Endothelial cell of umbilical vein (primary cell): ENCODE measurements at regions not wholly inside any gene's neighbourhood (a gene's known extent, or its start where the extent isn't known, plus 50 kb on each side); places are given as distances from the start of the nearest gene placed in this dataset.

Experiments used
- BruUV-seq: library from RNA; stranded (reverse); fragments of 400-500 nt; replicated peaks from 2 replicates; lab custom pipeline; 2021; lab: Mats Ljungman, UMichigan
- CTCF ChIA-PET: fragments of 300-600, 350-600 bp; sonication (Branson Sonifier 250); formaldehyde crosslinking; loops from one replicate; lab custom pipeline; 2021; ENCODE audit warnings: antibody characterized with exemption, inconsistent platforms; lab: Charles Lee
- POLR2A ChIA-PET: fragments of 300-600, 350-600 bp; sonication (Branson Sonifier 250); formaldehyde crosslinking; loops from one replicate; lab custom pipeline; 2021; ENCODE audit warnings: antibody characterized with exemption, inconsistent platforms; lab: Charles Lee
- DNase-seq: peaks from one replicate; pipeline ENCODE4 v3.0.0-alpha.2; 2011; ENCODE audit warnings: low read depth, low spot score
- FAIRE-seq: peaks from 2 replicates; lab custom pipeline; 2011; peaks lifted over from hg19 to GRCh38; lab: Jason Lieb, UNC
- H2AFZ ChIP-seq: 2 replicates; pipeline ENCODE4 v1.6.0; 2012; ENCODE audit warnings: low read depth, low read length, control low read depth, inconsistent platforms
- H3K27ac ChIP-seq: 2 replicates; pipeline ENCODE4 v1.5.1; 2011; ENCODE audit warnings: low read depth, mild to moderate bottlenecking, control low read depth, low read length, moderate library complexity; ENCODE audit not compliant: insufficient read depth
- H3K27me3 ChIP-seq, 2 experiments: 2 replicates each; pipeline versions ENCODE4 v1.6.0 to v1.6.1; 2011; ENCODE audit warnings: low read length in 2 of 2, mixed read lengths in 1 of 2; ENCODE audit not compliant: control insufficient read depth in 2 of 2, insufficient read depth in 2 of 2
- H3K36me3 ChIP-seq, 2 experiments: 2 replicates in 1 of 2; 3 replicates in 1 of 2; pipeline ENCODE4 v1.5.1; 2011; ENCODE audit warnings: low read length in 2 of 2, mild to moderate bottlenecking in 1 of 2, moderate library complexity in 1 of 2; ENCODE audit not compliant: control insufficient read depth in 2 of 2, insufficient read depth in 2 of 2; ENCODE audit errors: extremely low read depth in 1 of 2
- H3K4me1 ChIP-seq: 3 replicates; pipeline ENCODE4 v1.5.1; 2011; ENCODE audit warnings: mild to moderate bottlenecking, low read length; ENCODE audit not compliant: control insufficient read depth, insufficient read depth; ENCODE audit errors: extremely low read depth
- H3K4me2 ChIP-seq: 2 replicates; pipeline ENCODE4 v1.6.1; 2011; ENCODE audit warnings: low read length, control low read depth, mixed read lengths; ENCODE audit not compliant: insufficient read depth
- H3K4me3 ChIP-seq, 3 experiments: fragments of 200-600 bp in 1 of 3; sonication (generic), shearing (Covaris generic) in 1 of 3; replicated peaks in 1 of 3; 2 replicates each; pipeline ENCODE4 v1.5.1; 2011 to 2016; ENCODE audit warnings: control low read depth in 3 of 3, low read length in 3 of 3, mild to moderate bottlenecking in 2 of 3, inconsistent platforms in 1 of 3, low read depth in 1 of 3, moderate library complexity in 1 of 3; ENCODE audit not compliant: insufficient read depth in 1 of 3
- H3K79me2 ChIP-seq: 2 replicates; pipeline ENCODE4 v1.6.0; 2012; ENCODE audit warnings: low read length, inconsistent platforms; ENCODE audit not compliant: control insufficient read depth, insufficient read depth
- H3K9ac ChIP-seq: replicated peaks from 2 replicates; pipeline ENCODE3; 2011; ENCODE audit warnings: low read length, control low read depth; ENCODE audit not compliant: insufficient read depth; ENCODE audit errors: extremely low read depth
- H3K9me1 ChIP-seq: replicated peaks from 3 replicates; pipeline ENCODE4 v1.6.0; 2011; ENCODE audit warnings: mild to moderate bottlenecking, low read length; ENCODE audit not compliant: control insufficient read depth, insufficient read depth; ENCODE audit errors: extremely low read depth
- H3K9me3 ChIP-seq: replicated peaks from 2 replicates; pipeline ENCODE4 v1.5.1; 2012; ENCODE audit warnings: low read length, inconsistent platforms; ENCODE audit not compliant: control insufficient read depth, insufficient read depth
- H4K20me1 ChIP-seq: replicated peaks from 2 replicates; pipeline ENCODE3; 2011; ENCODE audit warnings: mild to moderate bottlenecking, low read length; ENCODE audit not compliant: control insufficient read depth, insufficient read depth; ENCODE audit errors: extremely low read depth
- CTCF ChIP-seq, 2 donors: IDR thresholded peaks; 1 replicate in 1 of 2; 2 replicates in 1 of 2; pipeline ENCODE4 v1.5.1; 2011; ENCODE audit warnings: low read length in 2 of 2, mild to moderate bottlenecking in 2 of 2, moderate library complexity in 2 of 2, control low read depth in 1 of 2, inconsistent platforms in 1 of 2, low read depth in 1 of 2; ENCODE audit not compliant: insufficient read depth in 1 of 2; ENCODE audit errors: extremely low read depth in 1 of 2
- EZH2 ChIP-seq: IDR thresholded peaks from 2 replicates; pipeline ENCODE4 v1.6.1; 2012; ENCODE audit warnings: borderline replicate concordance, low read depth, mild to moderate bottlenecking, moderate library complexity, low read length, inconsistent platforms; ENCODE audit not compliant: severe bottlenecking
- FOS ChIP-seq: IDR thresholded peaks from 2 replicates; pipeline ENCODE4 v1.6.1; 2011; ENCODE audit warnings: mild to moderate bottlenecking, low read length, moderate library complexity, borderline replicate concordance; ENCODE audit not compliant: insufficient read depth
- GATA2 ChIP-seq: IDR thresholded peaks from 2 replicates; pipeline ENCODE4 v1.7.0; 2011; ENCODE audit warnings: low read depth, mild to moderate bottlenecking, moderate library complexity, mixed read lengths, low read length; ENCODE audit not compliant: insufficient read length, insufficient read depth
- JUN ChIP-seq: IDR thresholded peaks from 2 replicates; pipeline ENCODE4 v1.6.1; 2011; ENCODE audit warnings: borderline replicate concordance, low read depth; ENCODE audit not compliant: insufficient read length, insufficient read depth
- MAX ChIP-seq: IDR thresholded peaks from 2 replicates; pipeline ENCODE4 v1.6.1; 2011; ENCODE audit not compliant: insufficient read depth, insufficient read length
- MYC ChIP-seq: IDR thresholded peaks from one replicate; pipeline ENCODE4 v1.6.1; 2011; ENCODE audit warnings: mild to moderate bottlenecking, low read depth, low read length
- POLR2A ChIP-seq: IDR thresholded peaks from 2 replicates; pipeline ENCODE4 v1.6.1; 2012; ENCODE audit warnings: low read depth, mild to moderate bottlenecking, control low read depth, low read length
- POLR2AphosphoS5 ChIP-seq: IDR thresholded peaks from 2 replicates; pipeline ENCODE4 v1.6.1; 2012; ENCODE audit warnings: low read depth, mild to moderate bottlenecking, control low read depth, low read length, moderate library complexity; ENCODE audit not compliant: insufficient read depth
- dilution Hi-C: fragments of 300-500 bp; cut with MboI; formaldehyde crosslinking; loops from one replicate; pipeline ENCODE4 v1.15.0; 2019; ENCODE audit warnings: low sequenced_read_pairs; ENCODE audit not compliant: extremely low pct_ligation_motif_present
- intact Hi-C: fragments of 100-400 bp; cut with micrococcal nuclease; formaldehyde crosslinking; loops from one replicate; pipeline ENCODE4 v1.10.0; 2022

GRCh38 chr10:24779737-24780136, 56.0 kb upstream of the ARHGAP21 start:
- TF ChIP-seq MAX (no peak), JUN (no peak), POLR2A (no peak), EZH2 (no peak), GATA2 (no peak), POLR2AphosphoS5 (no peak), FOS (no peak), CTCF (IDR thresholded peaks at IDR 0.05; ENCODE audit: extremely low read depth in 1 of 2, insufficient read depth in 1 of 2, low read depth in 1 of 2, low read length in 2 of 2) (no peak), MYC (no peak)
- no peak overlapping the region for H3K9ac ChIP-seq
- BruUV-seq: no TSS peak
- H3K79me2 ChIP-seq: no peaks in the 10 kb centered on the region
- ChIA-PET POLR2A (no interaction called here), CTCF (no interaction called here)
- no peak overlapping the region for H3K27ac ChIP-seq
- no peak overlapping the region for H3K4me2 ChIP-seq
- no peaks in the 10 kb centered on the region for H3K4me1 ChIP-seq
- H2AFZ ChIP-seq: no peak overlapping the region
- intact Hi-C loops (no loop called here), dilution Hi-C loops (no loop called here)
- no peak for DNase-seq
- H4K20me1 ChIP-seq: no peaks in the 10 kb centered on the region
- H3K4me3 ChIP-seq: no peak overlapping the region
- H3K27me3 ChIP-seq: no peaks in the 10 kb centered on the region
- no peaks in the 10 kb centered on the region for H3K9me3 ChIP-seq
- H3K9me1 ChIP-seq: no peaks in the 10 kb centered on the region
- no peaks in the 10 kb centered on the region for H3K36me3 ChIP-seq
- FAIRE-seq: no peak
